GM12891 (cell line): ENCODE measurements at regions not wholly inside any gene's neighbourhood (a gene's known extent, or its start where the extent isn't known, plus 50 kb on each side); places are given as distances from the start of the nearest gene placed in this dataset.

Experiments used
- POLR2A ChIP-seq: IDR thresholded peaks from 2 replicates; pipeline ENCODE4 v1.6.1; 2011; ENCODE audit warnings: low read depth, low read length, control low read depth
- POLR2AphosphoS5 ChIP-seq: IDR thresholded peaks from 2 replicates; pipeline ENCODE4 v1.6.1; 2011; ENCODE audit warnings: low read depth, low read length, control low read depth

DNA sequence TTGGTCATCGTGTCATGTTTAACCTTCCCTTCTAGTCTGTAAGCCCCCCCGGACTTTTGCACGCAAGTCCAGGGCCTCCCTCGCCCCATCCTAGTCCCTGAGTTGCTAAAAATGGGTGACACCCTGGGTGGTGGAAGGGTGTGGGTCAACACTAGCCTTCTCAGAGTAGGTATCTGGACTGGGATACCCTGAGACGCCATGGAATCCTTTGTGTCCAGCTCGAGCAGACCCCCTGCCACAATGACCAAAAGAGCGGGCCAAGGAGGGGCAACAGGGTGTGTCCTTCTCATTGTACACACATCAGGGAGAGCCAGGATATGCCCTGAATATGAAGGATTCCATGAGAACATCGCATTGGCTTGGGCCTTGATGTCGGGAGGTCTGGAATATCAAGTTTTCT, 67.5 kb upstream of the ATP12A start:
- TF ChIP-seq POLR2AphosphoS5 = no peak
- TF ChIP-seq POLR2A = no peak
